ENCODE measurements at regions not wholly inside any gene's neighbourhood (a gene's known extent, or its start where the extent isn't known, plus 50 kb on each side); places are given as distances from the start of the nearest gene placed in this dataset.

- H3K4me3 ChIP-seq (ENCODE audit: low read depth, low read length), result no peak overlapping the region
- TF ChIP-seq CTCF (conservative IDR thresholded peaks at IDR 0.05; ENCODE audit: low read depth, low read length), result no peak
- DNase-seq (ENCODE audit: low read depth), result no peak
These were observed 121.6 kb downstream of the TMEM144 start for GRCh38 chr4:158331863-158332262.

- no peak overlapping the region for H3K4me3 ChIP-seq (ENCODE audit: low read depth, low read length)
- no peak for TF ChIP-seq CTCF (conservative IDR thresholded peaks at IDR 0.05; ENCODE audit: low read depth, low read length)
- DNase-seq (ENCODE audit: low read depth), result no peak
These were observed 123.5 kb downstream of the TMEM144 start for GRCh38 chr4:158333820-158334219.

GRCh38 chr4:158341896-158342295 is 131.6 kb downstream of the TMEM144 start:
- H3K4me3 ChIP-seq (ENCODE audit: low read depth, low read length), result no peak overlapping the region
- no peak for TF ChIP-seq CTCF (conservative IDR thresholded peaks at IDR 0.05; ENCODE audit: low read depth, low read length)
- DNase-seq (ENCODE audit: low read depth), result no peak

GRCh38 chr4:158346576-158346975 is 136.3 kb downstream of the TMEM144 start:
- no peak for DNase-seq (ENCODE audit: low read depth)
- TF ChIP-seq CTCF (conservative IDR thresholded peaks at IDR 0.05; ENCODE audit: low read depth, low read length), result no peak

GRCh38 chr4:158347556-158347955 is 137.3 kb downstream of the TMEM144 start:
- H3K4me3 ChIP-seq (ENCODE audit: low read depth, low read length), result no peak overlapping the region
- DNase-seq (ENCODE audit: low read depth), result no peak
- TF ChIP-seq CTCF (conservative IDR thresholded peaks at IDR 0.05; ENCODE audit: low read depth, low read length), result no peak

More at GRCh38 chr4:158346576-158346975, 136.3 kb downstream of the TMEM144 start:
- no peak overlapping the region for H3K4me3 ChIP-seq (ENCODE audit: low read depth, low read length)

- no peak overlapping the region for H3K4me3 ChIP-seq (ENCODE audit: low read depth, low read length)
- no peak for TF ChIP-seq CTCF (conservative IDR thresholded peaks at IDR 0.05; ENCODE audit: low read depth, low read length)
- DNase-seq (ENCODE audit: low read depth), result no peak
These were observed 139.9 kb downstream of the TMEM144 start for GRCh38 chr4:158350161-158350560.

GRCh38 chr4:158353541-158354304 is 143.4 kb downstream of the TMEM144 start:
- H3K4me3 ChIP-seq (ENCODE audit: low read depth, low read length), result no peak overlapping the region
- TF ChIP-seq CTCF (conservative IDR thresholded peaks at IDR 0.05; ENCODE audit: low read depth, low read length), result no peak
- no peak for DNase-seq (ENCODE audit: low read depth)
